ENCODE measurements at regions not wholly inside any gene's neighbourhood (a gene's known extent, or its start where the extent isn't known, plus 50 kb on each side); places are given as distances from the start of the nearest gene placed in this dataset.

DNA sequence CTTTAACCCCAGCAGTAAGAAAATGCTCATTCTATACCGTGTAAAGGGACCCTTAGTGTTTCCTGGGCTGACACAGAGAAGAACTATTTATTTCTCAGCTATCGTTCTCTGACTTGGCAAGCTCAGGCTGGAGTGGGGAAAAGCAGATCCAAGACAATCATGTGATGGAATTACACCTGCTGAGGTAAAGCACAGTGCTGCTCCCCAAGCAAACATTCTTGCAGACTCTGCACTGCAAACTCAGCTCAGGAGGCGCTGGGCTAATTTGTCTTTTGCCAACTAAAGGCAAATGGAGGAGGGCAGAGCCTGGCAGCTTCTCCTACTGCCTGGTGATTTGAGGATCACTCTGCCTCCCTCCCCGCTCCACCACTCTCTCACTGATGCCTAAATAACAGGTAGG is 57.8 kb upstream of the FUT8 start:
- no peak for DNase-seq (ENCODE audit: low spot score)

DNA sequence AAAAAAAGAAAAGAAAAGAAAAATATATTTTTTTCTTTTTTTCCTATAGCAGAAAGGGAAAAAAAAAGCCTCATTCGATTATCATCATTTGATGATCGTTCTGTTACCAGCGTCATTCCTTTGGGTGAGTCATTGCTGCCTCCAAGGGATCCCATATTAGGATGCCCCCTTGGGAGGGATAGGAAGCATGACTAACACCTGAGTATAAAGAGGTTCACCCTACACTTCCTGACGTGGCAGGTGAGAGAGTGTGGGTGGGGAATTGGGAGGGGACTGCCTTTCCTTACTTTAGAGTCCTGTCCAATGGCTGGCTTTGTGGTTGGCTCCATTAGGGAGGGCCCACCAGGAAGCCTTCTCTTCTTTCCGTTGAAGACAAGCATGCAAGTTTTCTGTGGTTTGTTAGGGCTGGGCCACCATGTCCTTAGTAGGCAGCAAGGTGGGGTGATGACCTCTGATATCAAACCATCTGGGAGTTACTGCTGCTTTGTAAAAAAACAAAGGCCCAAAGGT is 56.1 kb upstream of the FUT8 start:
- DNase-seq (ENCODE audit: low spot score): peak; percentile 89

DNA sequence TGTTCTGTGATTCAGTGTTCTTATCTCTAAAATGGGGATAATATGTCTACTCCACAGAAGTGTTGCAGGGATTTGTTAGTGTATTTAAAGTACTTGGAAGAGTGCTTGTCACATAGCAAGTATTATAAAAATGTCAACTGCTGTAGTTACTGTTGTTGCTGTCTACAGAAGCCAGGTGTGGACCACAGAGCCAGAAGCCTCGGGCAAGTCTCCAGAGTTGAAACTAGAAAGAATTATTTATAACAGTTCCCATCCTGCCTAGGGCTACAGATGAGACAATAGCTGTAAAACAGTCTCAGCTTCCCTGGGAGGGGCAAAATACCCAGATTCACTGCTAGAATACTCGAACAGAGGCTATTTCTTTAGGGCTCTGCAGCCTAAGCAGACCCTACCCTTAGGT is 55.4 kb upstream of the FUT8 start:
- peak; percentile 16 for DNase-seq (ENCODE audit: low spot score)

DNA sequence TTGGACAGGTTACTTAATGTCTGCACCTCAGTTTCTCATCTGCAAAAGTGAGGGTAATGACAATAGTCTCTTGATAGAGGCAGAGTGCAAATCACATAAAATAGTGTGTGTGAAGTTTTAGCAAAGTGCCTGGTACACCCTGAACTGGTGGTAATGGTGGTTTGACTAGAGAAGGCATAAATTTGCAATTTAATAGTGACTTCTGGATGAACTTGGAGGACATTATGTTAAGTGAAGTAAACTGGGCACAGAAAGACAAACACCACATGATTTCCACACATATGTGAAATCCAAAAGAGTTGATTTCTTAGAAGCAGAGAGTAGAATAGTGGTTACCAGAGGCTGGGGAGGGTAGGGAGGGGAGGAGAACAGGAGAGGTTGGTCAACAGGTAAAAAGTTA is 54.8 kb upstream of the FUT8 start:
- no peak for DNase-seq (ENCODE audit: low spot score)

DNA sequence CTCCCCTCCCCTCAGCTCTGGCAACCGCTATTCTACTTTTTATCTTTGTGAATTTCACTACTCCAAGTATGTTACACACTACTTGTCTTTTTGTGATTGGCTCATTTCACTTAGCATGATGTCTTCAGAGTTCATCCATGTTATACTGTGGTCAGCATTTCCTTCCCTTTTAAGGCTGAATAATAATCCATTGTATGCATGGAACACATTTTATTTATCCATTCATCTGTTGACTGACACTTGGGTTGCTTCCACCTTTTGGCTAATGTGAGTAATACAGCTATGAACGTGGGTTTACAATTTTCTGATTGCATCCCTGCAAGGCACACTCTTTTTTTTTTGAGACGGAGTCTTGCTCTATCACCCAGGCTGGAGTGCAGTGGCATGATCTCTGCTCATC is 53.0 kb upstream of the FUT8 start:
- no peak for DNase-seq (ENCODE audit: low spot score)

DNA sequence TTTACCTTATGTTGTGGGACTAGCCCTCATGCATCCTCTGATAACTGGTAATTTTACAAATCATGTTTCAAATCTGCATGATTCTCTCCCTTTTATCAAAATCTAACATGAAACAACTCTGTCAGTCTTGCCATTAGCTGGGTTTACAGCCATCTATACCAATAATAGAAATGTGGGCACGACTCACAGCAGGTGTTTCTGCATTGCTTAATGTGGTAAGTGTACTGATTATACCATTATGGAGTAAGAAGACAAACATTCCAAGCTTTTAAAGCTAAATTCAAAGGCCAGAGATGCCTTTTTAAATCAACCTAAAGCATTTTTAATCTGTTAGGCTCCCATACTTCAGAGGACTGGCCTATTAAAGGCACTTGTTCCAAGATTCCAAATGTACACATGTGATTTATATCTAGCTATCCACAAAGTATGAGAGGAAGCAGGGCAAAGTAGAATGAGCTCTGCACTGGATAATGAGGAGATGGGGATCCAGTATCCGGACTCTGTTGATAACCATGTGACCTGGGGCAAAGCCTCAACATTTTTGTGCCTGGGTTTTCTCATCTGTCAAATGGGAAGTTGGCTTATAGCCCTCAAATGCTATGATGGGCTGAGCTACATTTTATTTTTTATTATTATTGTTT is 52.3 kb upstream of the FUT8 start:
- no peak for DNase-seq (ENCODE audit: low spot score)

DNA sequence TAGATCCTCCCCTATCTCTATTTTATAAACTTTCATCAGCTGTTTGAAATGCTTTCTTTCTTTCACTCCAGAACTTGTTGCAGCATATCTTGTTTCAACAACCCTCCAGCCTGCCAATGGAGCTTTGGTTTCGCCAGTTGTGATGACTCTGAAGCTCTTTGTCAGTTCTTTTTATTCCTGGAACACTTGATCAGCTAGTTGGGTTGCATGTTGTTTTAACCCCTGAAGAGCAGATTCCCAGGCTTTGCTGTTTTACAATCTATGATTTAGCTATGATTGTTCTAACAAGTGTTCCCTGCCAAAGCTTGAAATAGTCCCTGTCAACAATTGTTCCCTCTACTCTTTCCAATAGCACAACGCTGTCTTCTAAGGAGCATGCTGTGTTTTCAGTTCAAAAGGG is 50.6 kb upstream of the FUT8 start:
- DNase-seq (ENCODE audit: low spot score): no peak
